ENCODE measurements at regions not wholly inside any gene's neighbourhood (a gene's known extent, or its start where the extent isn't known, plus 50 kb on each side); places are given as distances from the start of the nearest gene placed in this dataset.

DNA sequence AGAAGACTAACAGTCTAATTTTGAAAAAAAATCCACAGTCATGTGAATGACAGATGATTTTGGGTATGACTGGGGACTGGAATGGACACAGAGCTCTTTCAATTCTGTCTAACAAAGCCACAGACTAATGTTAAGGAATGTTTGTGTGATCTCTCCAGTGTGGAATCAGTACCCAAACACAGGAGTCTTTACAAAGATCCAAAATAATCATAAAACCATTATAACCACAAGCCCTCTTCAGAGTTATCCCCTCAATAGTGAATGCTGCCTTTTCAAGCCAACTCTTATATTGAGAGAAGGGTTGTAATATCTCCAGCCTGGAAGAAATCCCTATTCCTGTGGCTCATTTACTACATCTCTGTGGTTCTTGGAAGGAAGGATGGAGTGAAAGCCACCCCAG, 552.0 kb upstream of the CLINT1 start:
- no peak overlapping the region for H3K27ac ChIP-seq

DNA sequence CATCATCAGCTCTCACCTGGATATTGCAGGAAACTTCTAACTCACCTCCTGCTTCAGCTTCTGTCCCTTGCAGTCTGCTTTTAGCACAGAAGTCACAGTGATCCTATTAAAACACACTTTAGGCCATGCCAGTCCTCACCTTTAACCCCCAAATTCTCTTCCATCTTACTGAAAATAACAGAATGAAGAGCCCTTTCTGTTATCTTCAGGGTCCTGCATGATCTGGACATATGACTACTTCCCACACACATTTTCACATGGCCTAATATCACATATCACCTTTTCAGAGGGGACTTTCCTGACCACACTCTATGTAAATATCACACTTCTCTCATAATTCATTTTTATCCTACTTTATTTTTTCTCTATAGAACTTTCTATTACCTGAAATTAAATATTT, 550.6 kb upstream of the CLINT1 start:
- H3K36me3 ChIP-seq = no peaks in the 10 kb centered on the region
- H3K4me1 ChIP-seq = peaks cover 0 to 40% (median 13%) of the 10 kb centered on the region in 4 donors
- no peak overlapping the region for H3K27ac ChIP-seq
- intact Hi-C loops (cut with DNase I; ENCODE audit: low total_unique reads) = no loop called here
- no peaks in the 10 kb centered on the region for H3K27me3 ChIP-seq
- H3K9me3 ChIP-seq = no peaks in the 10 kb centered on the region
- TF ChIP-seq, protein P1, sequence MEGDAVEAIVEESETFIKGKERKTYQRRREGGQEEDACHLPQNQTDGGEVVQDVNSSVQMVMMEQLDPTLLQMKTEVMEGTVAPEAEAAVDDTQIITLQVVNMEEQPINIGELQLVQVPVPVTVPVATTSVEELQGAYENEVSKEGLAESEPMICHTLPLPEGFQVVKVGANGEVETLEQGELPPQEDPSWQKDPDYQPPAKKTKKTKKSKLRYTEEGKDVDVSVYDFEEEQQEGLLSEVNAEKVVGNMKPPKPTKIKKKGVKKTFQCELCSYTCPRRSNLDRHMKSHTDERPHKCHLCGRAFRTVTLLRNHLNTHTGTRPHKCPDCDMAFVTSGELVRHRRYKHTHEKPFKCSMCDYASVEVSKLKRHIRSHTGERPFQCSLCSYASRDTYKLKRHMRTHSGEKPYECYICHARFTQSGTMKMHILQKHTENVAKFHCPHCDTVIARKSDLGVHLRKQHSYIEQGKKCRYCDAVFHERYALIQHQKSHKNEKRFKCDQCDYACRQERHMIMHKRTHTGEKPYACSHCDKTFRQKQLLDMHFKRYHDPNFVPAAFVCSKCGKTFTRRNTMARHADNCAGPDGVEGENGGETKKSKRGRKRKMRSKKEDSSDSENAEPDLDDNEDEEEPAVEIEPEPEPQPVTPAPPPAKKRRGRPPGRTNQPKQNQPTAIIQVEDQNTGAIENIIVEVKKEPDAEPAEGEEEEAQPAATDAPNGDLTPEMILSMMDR (IDR thresholded peaks at IDR 0.05) = no peak
- H3K4me3 ChIP-seq = no peak overlapping the region
- no peak for DNase-seq

More for the DNA sequence above, 552.0 kb upstream of the CLINT1 start:
- intact Hi-C loops (cut with DNase I; ENCODE audit: low total_unique reads) = no loop called here
- DNase-seq = no peak
- no peaks in the 10 kb centered on the region for H3K36me3 ChIP-seq
- TF ChIP-seq, protein P1 (IDR thresholded peaks at IDR 0.05) = no peak
- H3K4me1 ChIP-seq = peaks cover 0 to 50% (median 24%) of the 10 kb centered on the region in 4 donors
- no peak overlapping the region for H3K4me3 ChIP-seq
- H3K27me3 ChIP-seq = no peaks in the 10 kb centered on the region
- H3K9me3 ChIP-seq = no peaks in the 10 kb centered on the region

DNA sequence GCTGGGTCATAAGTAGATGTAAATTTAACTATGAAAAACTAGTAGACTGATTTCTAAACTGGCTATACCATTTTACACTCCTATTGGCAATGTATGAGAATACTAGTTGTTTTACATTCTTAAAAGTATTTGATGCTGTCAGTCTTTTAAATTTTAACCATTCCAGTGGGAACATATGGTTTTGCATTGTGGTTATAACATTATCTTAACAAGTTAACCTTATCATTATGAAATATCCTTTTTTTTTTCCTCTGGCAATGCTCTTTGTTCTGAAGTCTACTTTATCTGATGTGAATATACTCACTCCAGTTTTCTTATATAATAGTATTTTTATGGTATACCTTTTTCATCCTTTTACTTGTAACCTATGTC, 548.9 kb upstream of the CLINT1 start:
- TF ChIP-seq, protein P1 (IDR thresholded peaks at IDR 0.05) = no peak
- intact Hi-C loops (cut with DNase I; ENCODE audit: low total_unique reads) = no loop called here

DNA sequence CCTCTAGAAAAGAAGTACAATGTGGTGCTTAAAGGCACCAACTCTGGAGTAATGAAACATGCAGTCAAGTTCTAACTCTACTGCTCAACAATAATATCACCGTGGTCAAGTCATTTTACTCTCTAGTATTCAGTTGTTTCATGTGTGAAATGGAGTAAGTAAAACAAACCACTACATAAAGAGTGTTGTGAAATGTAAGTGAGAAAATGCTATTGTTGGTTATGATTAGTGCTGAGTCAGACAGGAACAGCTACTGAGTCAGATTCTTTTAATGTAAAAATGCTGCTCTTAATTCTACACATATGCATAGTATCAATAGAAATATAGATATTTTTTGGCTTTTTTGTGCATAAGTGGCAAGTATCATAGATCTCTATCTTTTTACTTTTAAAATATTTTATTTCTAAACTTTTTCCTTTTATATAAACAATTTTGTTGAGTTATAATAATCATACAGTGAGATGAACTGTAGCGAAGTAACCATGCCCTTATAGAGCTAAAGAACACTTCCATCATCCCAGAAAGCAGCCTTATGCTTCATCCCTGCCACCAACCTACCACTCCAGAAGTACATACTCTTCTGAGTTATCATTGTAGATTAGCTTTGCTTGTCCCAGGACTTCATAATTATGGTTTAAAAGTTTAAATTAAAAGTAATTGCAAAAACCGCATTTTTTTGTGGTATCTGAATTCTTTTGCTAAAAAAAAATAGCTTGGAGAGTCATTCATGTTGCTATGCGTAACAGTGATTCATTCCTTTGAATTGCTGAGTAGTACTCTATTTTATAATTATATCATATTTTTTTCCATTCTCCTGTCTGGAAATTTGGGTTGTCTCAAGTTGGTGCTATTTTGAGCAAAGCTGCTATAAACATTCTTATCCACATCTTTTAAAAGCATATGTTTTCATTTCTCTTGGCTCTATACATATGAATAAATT, 548.2 kb upstream of the CLINT1 start:
- no peak overlapping the region for H3K4me3 ChIP-seq
- H3K36me3 ChIP-seq = no peaks in the 10 kb centered on the region
- DNase-seq = no peak
- TF ChIP-seq, protein P1 (IDR thresholded peaks at IDR 0.05) = no peak
- no peaks in the 10 kb centered on the region for H3K27me3 ChIP-seq
- intact Hi-C loops (cut with DNase I; ENCODE audit: low total_unique reads) = no loop called here
- peaks cover 0 to 34% (median 10%) of the 10 kb centered on the region in 4 donors for H3K4me1 ChIP-seq
- H3K9me3 ChIP-seq = peaks cover 0 to 10% (median 9%) of the 10 kb centered on the region in 3 donors
- no peak overlapping the region for H3K27ac ChIP-seq

More for the DNA sequence above, 548.9 kb upstream of the CLINT1 start:
- Histone ChIP-seq H3K27ac (no peak overlapping the region), H3K9me3 (peaks cover 0 to 10% (median 9%) of the 10 kb centered on the region in 3 donors), H3K27me3 (no peaks in the 10 kb centered on the region), H3K36me3 (no peaks in the 10 kb centered on the region), H3K4me1 (peaks cover 0 to 34% (median 10%) of the 10 kb centered on the region in 4 donors), H3K4me3 (no peak overlapping the region)
- no peak for DNase-seq

DNA sequence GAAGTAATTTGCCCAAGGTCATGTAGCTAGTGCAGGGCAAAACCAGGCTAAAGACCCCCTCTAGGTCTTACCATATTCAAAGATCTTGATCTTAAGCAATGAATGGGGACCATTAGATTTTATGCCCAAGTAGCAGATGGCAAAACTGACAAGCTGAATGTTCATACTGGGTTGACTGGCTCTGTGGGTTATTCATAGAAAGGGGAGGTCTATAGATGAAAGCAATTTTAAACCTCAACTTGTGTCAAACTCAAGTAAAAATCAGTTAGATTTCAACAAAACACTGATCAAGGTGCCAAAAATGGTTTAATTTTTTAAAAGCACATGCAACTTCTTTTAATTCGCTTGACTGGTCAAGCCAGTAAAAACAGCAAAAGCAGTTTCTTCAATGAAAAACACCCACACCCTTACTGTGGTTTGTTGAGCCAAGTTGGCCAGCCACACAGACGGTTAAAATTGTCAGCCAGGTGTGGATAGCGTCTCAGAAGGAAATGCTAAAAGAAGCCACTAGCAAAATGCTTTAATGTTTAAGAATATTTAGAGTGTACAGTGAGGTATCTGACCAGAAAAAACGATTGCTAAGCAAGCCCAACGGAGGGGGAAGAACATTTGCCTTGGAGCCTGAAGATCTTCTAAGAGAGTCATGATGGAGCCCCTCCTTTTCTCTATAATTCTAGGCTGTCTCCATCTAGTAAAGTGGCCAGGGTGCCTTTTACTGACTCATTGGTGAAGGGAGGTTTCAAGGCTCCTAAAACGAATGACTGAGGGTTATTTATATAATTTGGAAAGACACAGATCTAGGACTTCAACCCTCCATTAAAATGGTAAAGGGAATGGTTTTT, 539.6 kb upstream of the CLINT1 start:
- Histone ChIP-seq H3K4me1 (no peaks in the 10 kb centered on the region), H3K36me3 (no peaks in the 10 kb centered on the region), H3K27me3 (no peaks in the 10 kb centered on the region), H3K4me3 (no peak overlapping the region), H3K9me3 (peaks cover 0 to 2% (median under 1%) of the 10 kb centered on the region in 3 donors), H3K27ac (no peak overlapping the region)
- TF ChIP-seq, protein P1 (IDR thresholded peaks at IDR 0.05) = no peak
- intact Hi-C loops (cut with DNase I; ENCODE audit: low total_unique reads) = no loop called here
- DNase-seq = no peak

Data from tibial artery (tissue), 4 donors.